Posterior cingulate gyrus (tissue), 11 donors: ENCODE measurements at regions not wholly inside any gene's neighbourhood (a gene's known extent, or its start where the extent isn't known, plus 50 kb on each side); places are given as distances from the start of the nearest gene placed in this dataset.
"Not testable (repeated sequence)": the region's sequence is repeated elsewhere in the genome, so short reads cannot be mapped to it uniquely, and the experiment has no call there.

Experiments used
- DNase-seq, 10 donors: peaks; one replicate each; pipeline versions ENCODE4 v3.0.0 to v3.0.0-alpha.2; 2020 to 2021; ENCODE audit warnings: mixed read lengths in 3 of 10
- intact Hi-C: fragments of 100-400 bp; cut with DNase I; formaldehyde crosslinking; loops from one replicate; pipeline ENCODE4 v1.15.1; 2023

DNA sequence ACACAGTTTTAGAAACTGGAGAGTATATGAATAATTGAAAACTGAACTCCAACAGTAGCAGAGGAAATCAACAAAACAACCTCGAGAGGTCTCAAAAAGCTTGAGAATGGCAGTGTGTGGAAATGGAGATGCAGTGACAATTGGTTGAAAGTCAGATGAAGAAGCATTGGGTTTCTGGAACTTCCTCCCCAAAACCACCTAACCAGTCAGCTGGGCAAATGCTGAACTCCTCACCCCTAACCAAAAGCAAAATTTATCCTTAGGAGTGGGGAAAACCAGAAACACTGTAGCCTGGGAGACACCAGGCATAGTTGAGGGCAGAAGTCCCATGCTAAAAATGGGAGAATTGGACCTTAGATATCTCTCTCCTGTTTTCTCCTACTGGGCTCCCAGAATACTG lies 109.9 kb downstream of the TANC2 start:
- intact Hi-C loops, result no loop called here
- no peak for DNase-seq

DNA sequence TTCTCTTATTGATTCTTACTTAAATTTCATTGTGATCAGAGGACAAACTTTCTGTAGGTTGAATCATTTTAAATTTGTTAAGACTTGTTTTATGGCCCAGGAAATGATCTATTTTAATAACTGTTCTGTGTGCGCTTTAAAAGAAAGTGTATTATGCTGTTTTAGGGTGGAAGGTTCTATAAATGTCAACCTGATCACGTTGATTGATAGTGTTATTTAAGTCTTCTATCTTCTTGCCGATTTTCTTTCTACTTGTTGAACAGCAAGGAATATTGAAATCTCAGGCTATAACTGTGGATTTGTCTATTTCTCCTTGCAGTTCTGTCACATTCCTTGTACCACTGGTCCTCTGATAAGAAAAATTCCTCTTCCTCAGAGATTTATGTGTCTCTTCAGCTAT lies 112.7 kb downstream of the TANC2 start:
- DNase-seq, result no peak

GRCh38 chr17:63082273-63082861 lies 116.3 kb downstream of the TANC2 start:
- intact Hi-C loops, result loop anchor here (1.0 kb wide), 1 partner anchor 324 kb away; no protein-coding TSS in a partner anchor
- no peak for DNase-seq

More for the DNA sequence above, 112.7 kb downstream of the TANC2 start:
- intact Hi-C loops, result no loop called here

DNA sequence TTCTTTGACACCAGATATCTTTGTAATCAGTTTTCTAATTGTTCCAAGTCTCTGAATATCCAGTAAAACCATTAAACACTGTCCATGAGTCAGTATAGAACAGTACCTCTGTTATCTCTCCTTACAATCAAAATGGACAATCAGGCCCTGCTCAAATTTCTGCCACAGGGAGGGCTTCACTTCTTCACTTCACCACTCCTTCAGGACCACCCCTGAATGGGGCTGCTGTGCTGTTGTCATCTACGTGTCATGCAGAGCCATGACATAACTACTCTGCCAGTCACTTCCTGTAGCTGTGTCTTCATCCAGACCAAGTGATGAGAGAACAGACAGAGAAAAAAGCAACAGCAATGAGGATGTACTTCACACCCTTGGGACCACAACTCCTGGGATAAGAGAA lies 116.9 kb downstream of the TANC2 start:
- intact Hi-C loops, result loop anchor here (1.0 kb wide), 1 partner anchor 323 kb away; no protein-coding TSS in a partner anchor
- DNase-seq, result no peak

DNA sequence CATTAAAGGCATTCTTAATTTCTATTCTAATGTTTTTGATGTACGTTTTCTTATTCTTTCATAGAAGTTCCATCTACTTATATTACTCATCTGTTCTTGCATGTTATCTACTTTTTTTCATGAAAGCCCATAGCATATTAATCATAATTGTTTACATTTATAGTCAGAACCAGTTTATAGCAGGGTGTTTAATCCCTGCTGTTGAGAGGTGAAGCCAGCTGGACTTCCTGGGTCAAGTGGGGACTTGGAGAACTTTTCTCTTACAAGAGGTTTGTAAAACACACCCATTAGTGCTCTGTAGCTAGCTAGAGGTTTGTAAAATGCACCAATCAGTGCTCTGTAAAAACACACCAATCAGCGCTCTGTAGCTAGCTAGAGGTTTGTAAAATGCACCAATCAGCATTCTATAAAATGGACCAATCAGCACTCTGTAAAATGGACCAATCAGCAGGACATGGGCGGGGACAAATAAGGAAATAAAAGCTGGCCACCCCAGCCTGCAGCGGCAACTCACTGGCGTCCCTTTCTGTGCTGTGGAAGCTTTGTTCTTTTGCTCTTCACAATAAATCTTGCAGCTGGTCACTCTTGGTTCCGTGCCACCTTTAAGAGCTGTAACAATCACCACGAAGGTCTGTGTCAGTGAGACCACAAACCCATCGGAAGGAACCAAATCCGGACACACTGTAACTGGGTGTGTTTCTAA lies 120.6 kb downstream of the TANC2 start:
- peak in 1 of 10 donors; percentile 57 for DNase-seq
- intact Hi-C loops, result no loop called here

GRCh38 chr17:63090358-63091114 lies 124.5 kb downstream of the TANC2 start:
- DNase-seq, intact Hi-C loops: not testable (repeated sequence)

- intact Hi-C loops, DNase-seq: not testable (repeated sequence)
Measured at GRCh38 chr17:63091909-63092308, 125.9 kb downstream of the TANC2 start.

- intact Hi-C loops, result no loop called here
- DNase-seq, result no peak
Measured at GRCh38 chr17:63094631-63095030, 128.6 kb downstream of the TANC2 start.

- no peak for DNase-seq
- intact Hi-C loops, result no loop called here
Measured at GRCh38 chr17:63095459-63095858, 129.4 kb downstream of the TANC2 start.

DNA sequence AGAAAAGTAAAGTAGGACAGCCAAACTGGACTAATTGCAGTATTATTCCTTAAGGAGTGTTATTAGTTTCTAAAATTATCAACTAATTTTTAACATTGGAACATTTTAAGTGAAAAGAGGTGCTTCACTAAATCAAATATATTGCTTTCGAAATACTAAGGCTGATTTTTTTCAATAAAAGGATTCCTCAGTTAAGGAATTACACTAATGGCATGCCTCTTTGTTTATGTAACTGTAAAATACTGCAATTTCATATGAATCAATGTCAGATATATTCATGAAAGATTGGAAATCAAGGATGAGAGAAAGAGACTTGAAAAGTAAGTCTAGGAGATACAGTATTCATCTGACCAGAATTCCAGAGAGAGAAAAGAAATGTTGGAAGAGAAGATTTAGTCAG lies 129.8 kb downstream of the TANC2 start:
- intact Hi-C loops, result no loop called here
- no peak for DNase-seq

DNA sequence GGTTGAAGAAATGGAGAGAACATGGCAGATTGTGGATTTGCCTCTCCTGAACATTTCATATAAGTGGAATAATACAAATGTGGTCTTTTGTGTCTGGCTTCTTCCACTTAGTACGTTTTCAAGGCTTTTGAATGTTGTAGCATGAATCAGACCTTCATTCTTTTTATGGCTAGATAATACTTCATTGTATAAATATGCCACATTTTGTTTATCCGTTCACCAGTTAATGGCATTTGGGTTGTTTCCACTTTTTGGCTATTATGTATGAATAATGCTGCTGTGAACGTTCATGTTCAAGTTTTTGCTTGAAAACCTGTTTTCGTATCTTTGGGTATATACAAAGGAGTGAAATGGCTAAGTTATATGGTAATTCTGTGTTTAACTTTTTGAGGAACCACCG lies 130.4 kb downstream of the TANC2 start:
- intact Hi-C loops, result no loop called here
- DNase-seq, result no peak

DNA sequence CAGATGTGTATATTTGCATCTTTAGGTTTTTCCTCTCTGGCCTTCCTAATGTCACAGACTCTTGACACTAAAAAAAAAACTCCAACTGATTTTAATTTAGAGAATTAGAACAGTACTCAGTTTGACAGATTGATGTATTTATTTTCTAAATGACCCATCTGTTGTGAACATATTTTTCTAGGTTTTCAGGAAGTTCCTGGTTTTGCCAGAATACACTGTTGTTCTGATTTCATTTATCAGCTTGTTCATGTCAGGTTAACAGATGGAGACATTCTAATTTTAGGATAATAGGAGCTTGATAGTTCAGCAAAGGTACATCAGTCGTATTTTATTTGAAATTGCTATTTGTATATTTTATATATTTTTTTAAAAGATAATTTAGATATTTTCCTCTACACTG lies 133.4 kb downstream of the TANC2 start:
- intact Hi-C loops, result no loop called here

DNA sequence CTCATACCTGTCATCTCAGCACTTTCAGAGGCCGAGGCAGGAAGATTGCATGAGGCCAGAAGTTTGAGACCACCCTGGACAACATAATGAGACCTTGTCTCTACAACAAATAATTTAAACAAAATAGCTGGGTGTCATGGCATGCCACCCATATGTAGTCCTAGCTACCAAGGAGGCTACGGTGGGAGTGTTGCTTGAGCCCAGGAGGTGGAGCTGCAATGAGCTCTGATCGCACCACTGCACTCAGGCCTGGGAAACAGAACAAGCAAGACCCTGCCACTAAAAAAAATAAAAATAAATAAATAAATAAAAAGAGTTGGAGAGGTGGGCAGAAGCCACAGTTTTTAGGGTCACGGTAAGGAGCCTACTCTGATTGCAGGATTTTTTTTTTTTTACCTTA lies 136.0 kb downstream of the TANC2 start:
- intact Hi-C loops, result no loop called here
- no peak for DNase-seq

More for the DNA sequence above, 133.4 kb downstream of the TANC2 start:
- DNase-seq, result no peak

- no peak for DNase-seq
- intact Hi-C loops, result no loop called here
Measured at GRCh38 chr17:63106050-63106449, 140.0 kb downstream of the TANC2 start.

DNA sequence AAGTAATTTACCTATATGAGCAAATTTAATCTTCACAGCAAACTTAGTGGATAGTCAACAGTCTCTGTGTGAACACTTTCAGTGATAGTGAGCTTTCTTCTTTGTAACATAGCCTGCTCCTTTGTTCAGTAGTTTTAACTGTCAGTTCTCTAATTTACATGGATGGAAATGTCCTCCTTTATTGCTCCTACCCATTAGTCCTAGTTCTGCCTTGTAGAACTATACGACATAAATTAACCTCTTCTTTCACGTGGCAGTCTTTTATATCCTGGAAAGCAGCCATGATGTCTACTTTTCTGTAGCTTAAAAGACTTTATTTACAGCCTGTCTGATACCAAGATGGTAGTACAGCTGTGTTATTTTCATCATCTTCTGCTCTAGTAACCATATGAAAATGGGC lies 143.6 kb downstream of the TANC2 start:
- no peak for DNase-seq
- intact Hi-C loops, result loop anchor here (5.0 kb wide), 1 partner anchor 83 kb away; no protein-coding TSS in a partner anchor

GRCh38 chr17:63113167-63113566 lies 147.1 kb downstream of the TANC2 start:
- intact Hi-C loops, result loop anchor here (2.0 to 5.0 kb wide), 2 partner anchors 79 to 294 kb away; no protein-coding TSS in a partner anchor
- DNase-seq, result no peak

GRCh38 chr17:63116228-63116627 lies 150.2 kb downstream of the TANC2 start:
- DNase-seq, result no peak
- intact Hi-C loops, result no loop called here

DNA sequence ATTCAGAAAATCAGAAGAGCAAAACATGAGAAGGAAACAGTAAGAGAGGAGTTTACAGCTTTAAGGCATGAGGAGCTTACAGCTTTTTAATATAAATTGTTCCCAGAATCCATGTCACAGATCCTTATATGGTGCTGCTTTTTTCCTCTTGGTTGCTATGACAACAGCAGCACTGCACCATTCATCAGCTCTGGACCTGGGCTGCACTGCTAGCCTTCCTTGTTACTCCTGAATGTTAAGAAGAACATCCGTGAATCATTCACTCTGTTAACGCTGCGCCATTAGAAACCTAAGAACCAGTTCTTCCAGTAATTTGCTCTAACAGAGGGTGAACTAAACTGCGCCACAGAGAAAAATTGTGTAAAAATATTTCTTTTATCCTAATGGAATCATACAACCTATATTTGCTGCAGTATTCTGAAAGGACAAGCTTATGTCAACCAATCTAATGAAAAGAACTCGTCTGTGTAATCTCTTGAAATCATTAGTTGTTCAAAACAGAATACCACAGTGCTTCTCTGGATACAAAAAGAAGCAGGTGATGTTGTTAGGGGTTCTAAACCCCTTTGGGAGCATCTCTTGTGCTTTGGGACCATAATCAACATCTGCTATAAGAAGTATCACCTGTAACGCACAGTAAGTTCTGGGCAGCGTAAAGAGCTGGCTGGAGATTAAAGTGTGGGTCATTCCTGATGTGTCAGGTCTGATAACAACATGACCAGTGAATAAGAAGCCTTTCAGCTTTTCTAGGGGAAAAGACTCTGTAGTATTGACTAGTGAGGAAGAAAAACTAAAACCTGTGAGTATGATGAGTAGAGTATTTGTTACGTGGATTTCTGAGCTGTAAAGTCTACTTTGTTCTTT lies 151.2 kb downstream of the TANC2 start:
- DNase-seq, result peak in 8 of 10 donors; percentile 29 to 92 (median 66)
- intact Hi-C loops, result no loop called here

GRCh38 chr17:63120406-63120805 lies 154.4 kb downstream of the TANC2 start:
- intact Hi-C loops, result no loop called here

DNA sequence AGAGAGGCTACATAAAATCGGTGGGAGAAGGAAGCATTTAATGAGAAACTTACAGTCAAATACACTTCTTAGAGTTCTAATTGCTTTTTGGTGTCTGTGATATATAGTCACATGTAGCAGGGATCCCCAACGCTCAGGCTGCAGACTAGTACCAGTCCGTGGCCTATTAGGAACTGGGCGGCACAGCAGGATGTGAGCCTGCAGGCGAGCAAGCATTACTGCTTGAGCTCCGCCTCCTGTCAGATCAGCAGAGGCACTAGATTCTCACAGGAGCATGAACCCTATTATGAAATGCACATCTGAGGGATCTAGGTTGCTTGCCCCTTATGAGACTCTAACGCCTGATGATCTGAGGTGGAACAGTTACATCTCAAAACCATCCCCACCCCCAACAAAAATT lies 158.5 kb downstream of the TANC2 start:
- intact Hi-C loops, result no loop called here
- DNase-seq, result no peak

More at GRCh38 chr17:63120406-63120805, 154.4 kb downstream of the TANC2 start:
- DNase-seq, result no peak
